ENCODE measurements at regions not wholly inside any gene's neighbourhood (a gene's known extent, or its start where the extent isn't known, plus 50 kb on each side); places are given as distances from the start of the nearest gene placed in this dataset.

DNA sequence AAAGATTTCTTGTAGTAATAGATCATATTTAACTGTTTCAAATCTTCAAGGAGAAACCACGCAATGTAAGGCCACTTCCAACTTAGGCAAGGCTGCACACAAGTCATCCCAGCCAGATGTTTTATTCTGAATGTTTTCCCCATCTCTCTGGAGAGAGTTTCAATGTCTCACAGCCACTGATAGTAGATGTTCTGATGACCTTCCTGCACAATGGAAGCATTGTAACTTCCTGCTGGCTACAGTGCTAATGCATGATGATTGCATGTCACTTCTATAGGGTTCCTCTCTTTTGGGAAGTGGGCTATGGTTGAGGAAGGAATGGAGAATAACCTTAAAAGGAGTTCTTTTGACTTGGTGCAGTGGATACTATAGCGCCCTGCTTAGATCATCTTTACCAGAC is 328.0 kb downstream of the ZNF621 start:
- TF ChIP-seq, protein P1, sequence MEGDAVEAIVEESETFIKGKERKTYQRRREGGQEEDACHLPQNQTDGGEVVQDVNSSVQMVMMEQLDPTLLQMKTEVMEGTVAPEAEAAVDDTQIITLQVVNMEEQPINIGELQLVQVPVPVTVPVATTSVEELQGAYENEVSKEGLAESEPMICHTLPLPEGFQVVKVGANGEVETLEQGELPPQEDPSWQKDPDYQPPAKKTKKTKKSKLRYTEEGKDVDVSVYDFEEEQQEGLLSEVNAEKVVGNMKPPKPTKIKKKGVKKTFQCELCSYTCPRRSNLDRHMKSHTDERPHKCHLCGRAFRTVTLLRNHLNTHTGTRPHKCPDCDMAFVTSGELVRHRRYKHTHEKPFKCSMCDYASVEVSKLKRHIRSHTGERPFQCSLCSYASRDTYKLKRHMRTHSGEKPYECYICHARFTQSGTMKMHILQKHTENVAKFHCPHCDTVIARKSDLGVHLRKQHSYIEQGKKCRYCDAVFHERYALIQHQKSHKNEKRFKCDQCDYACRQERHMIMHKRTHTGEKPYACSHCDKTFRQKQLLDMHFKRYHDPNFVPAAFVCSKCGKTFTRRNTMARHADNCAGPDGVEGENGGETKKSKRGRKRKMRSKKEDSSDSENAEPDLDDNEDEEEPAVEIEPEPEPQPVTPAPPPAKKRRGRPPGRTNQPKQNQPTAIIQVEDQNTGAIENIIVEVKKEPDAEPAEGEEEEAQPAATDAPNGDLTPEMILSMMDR (optimal IDR thresholded peaks at IDR 0.05 in 1 of 3, IDR thresholded peaks at IDR 0.05 in 1 of 3, conservative IDR thresholded peaks at IDR 0.05 in 1 of 3; ENCODE audit: extremely low read depth in 1 of 3, insufficient read depth in 2 of 3, low read length in 3 of 3) = no peak
- TF ChIP-seq EZH2 (IDR thresholded peaks at IDR 0.05; ENCODE audit: low read length) = no peak

Measured in keratinocyte (primary cell).